ENCODE measurements at regions not wholly inside any gene's neighbourhood (a gene's known extent, or its start where the extent isn't known, plus 50 kb on each side); places are given as distances from the start of the nearest gene placed in this dataset.
"Not testable (repeated sequence)": the region's sequence is repeated elsewhere in the genome, so short reads cannot be mapped to it uniquely, and the experiment has no call there.

DNA sequence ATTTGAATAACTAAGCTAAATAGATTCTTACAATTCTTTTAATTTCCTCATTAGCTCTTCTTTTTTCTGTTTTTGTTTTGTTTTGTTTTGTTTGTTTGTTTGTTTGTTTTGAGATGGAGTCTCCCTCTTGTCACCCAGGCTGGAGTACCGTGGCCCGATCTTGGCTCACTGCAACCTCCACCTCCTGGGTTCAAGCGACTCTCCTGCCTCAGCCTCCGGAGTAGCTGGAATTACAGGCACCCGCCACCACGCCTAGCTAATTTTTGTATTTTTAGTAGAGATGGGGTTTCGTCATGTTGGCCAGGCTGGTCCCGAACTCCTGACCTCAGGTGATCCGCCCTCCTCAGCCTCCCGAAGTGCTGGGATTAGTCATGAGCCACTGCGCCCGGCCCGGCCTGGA is 70.7 kb upstream of the ZNF658 start:
- H3K27me3 Mint-ChIP-seq; ATAC-seq (replicated peaks); DNase-seq; H3K36me3 Mint-ChIP-seq (ENCODE audit: insufficient read depth); H3K4me1 Mint-ChIP-seq (ENCODE audit: low read depth in 2 of 2); H3K4me3 Mint-ChIP-seq; H3K9me3 Mint-ChIP-seq; H3K27ac Mint-ChIP-seq: not testable (repeated sequence)

DNA sequence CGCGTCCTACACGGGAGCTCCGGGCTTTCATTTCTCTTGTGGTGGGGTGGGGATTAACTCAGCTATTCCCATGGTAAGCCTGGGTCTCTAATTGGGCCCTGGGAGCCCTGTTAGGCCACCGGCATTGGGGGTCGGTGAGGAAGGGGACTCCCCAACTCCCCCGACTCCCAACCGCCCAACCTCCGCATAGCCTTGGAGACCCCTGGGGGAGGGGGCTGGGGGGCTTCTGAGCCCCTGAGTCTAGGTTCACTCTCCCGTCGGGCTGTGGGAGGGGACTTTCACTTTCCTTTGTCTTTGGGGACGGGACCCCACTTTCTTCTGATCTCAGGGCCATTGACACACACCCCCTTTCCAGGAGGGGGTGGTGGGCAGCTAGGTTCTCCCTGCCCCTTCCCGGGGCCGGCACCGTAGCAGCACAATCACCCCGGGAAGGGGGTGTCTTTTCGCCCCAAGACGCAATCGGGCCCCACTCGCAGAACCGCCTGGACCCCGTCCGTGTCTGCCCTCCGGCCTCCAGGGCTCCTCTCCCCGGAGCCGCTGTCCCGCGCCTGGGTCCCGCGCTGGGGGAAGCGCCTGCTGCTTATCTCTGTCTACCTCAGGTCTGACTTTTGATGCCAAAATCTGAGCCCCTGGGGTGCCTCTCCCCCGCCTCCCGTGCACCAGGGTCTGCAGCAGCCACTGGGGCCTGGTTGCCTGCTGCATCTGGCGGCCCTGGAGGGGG is 69.6 kb upstream of the ZNF658 start:
- not testable (repeated sequence) for H3K27me3 Mint-ChIP-seq; H3K4me3 Mint-ChIP-seq; DNase-seq; H3K9me3 Mint-ChIP-seq; ATAC-seq (replicated peaks); H3K4me1 Mint-ChIP-seq (ENCODE audit: low read depth in 2 of 2); H3K36me3 Mint-ChIP-seq (ENCODE audit: insufficient read depth); H3K27ac Mint-ChIP-seq

GRCh38 chr9:66832222-66832621 is 68.3 kb upstream of the ZNF658 start:
- H3K4me1 Mint-ChIP-seq (ENCODE audit: low read depth in 2 of 2); ATAC-seq (replicated peaks); H3K4me3 Mint-ChIP-seq; H3K27me3 Mint-ChIP-seq; DNase-seq; H3K9me3 Mint-ChIP-seq; H3K36me3 Mint-ChIP-seq (ENCODE audit: insufficient read depth); H3K27ac Mint-ChIP-seq: not testable (repeated sequence)

DNA sequence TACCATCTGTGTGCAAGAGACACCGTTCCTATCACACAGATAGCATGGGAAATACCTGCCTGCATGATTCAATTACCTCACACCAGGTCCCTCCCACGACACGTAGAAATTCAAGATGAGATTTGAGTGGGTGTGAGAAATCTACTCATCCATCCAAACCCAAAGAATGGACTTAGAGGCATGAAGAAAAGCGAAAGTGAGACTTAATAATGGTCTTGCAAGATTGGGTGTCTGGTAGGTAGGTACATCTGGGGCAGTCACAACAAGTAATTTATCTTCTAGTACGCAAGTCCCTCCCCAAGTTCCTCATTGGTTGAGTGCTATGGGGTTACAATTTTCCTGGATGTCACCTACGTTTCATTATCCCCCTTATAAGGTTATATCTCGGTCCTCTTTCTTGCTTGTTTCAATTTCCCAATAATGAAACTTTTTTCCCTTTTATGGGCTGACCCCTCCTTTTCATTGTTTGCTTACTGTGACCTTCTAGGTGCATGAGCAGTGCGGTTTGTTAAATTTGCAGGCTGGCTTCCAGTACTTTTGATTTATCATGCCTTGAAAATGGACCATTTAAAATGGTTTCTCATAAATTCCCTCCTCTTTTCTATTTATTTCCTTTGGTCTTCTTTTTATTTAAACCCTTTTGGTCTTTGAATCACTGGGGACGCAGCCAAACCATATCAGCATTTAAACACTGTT is 63.1 kb upstream of the ZNF658 start:
- H3K36me3 Mint-ChIP-seq (ENCODE audit: insufficient read depth); H3K4me3 Mint-ChIP-seq; H3K4me1 Mint-ChIP-seq (ENCODE audit: low read depth in 2 of 2); H3K27ac Mint-ChIP-seq; H3K9me3 Mint-ChIP-seq; ATAC-seq (replicated peaks); H3K27me3 Mint-ChIP-seq; DNase-seq: not testable (repeated sequence)
